ENCODE measurements at regions not wholly inside any gene's neighbourhood (a gene's known extent, or its start where the extent isn't known, plus 50 kb on each side); places are given as distances from the start of the nearest gene placed in this dataset.

- no peak for TF ChIP-seq CTCF (IDR thresholded peaks at IDR 0.05; ENCODE audit: extremely low read depth in 1 of 2, insufficient read depth in 1 of 2, low read depth in 1 of 2, low read length in 2 of 2)
- TF ChIP-seq POLR2A (IDR thresholded peaks at IDR 0.05; ENCODE audit: low read depth, low read length), result no peak
- no peak for TF ChIP-seq MYC (IDR thresholded peaks at IDR 0.05; ENCODE audit: low read depth, low read length)
- TF ChIP-seq, protein P1, sequence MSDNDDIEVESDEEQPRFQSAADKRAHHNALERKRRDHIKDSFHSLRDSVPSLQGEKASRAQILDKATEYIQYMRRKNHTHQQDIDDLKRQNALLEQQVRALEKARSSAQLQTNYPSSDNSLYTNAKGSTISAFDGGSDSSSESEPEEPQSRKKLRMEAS (IDR thresholded peaks at IDR 0.05; ENCODE audit: insufficient read depth, insufficient read length), result no peak
- TF ChIP-seq POLR2AphosphoS5 (IDR thresholded peaks at IDR 0.05; ENCODE audit: insufficient read depth, low read depth, low read length), result no peak
- no peak for TF ChIP-seq EZH2 (IDR thresholded peaks at IDR 0.05; ENCODE audit: borderline replicate concordance, low read depth, low read length, severe bottlenecking)
- TF ChIP-seq JUN (IDR thresholded peaks at IDR 0.05; ENCODE audit: borderline replicate concordance, insufficient read depth, insufficient read length, low read depth), result no peak
- TF ChIP-seq FOS (IDR thresholded peaks at IDR 0.05; ENCODE audit: borderline replicate concordance, insufficient read depth, low read length), result no peak
- TF ChIP-seq GATA2 (IDR thresholded peaks at IDR 0.05; ENCODE audit: insufficient read depth, insufficient read length, low read depth, low read length), result no peak
These were observed 462.9 kb upstream of the MARCKS start for GRCh38 chr6:113394216-113394615.

All from endothelial cell of umbilical vein (primary cell).